Body of pancreas (tissue), 4 donors: ENCODE measurements at regions not wholly inside any gene's neighbourhood (a gene's known extent, or its start where the extent isn't known, plus 50 kb on each side); places are given as distances from the start of the nearest gene placed in this dataset.
A peak's percentile ranks its signal among the peaks of the same experiment; 100 is the strongest.

Experiments used
- ATAC-seq: fragments of 150-250 bp; one replicate; pipeline ENCODE4 v1.9.1; 2016
- DNase-seq, 4 donors: peaks; one replicate each; pipeline ENCODE4 v3.0.0-alpha.2; 2019
- H3K27ac ChIP-seq, 4 donors: fragments of 200-600 bp; sonication (generic); 1 replicate in 3 of 4; 2 replicates in 1 of 4; pipeline versions ENCODE4 v1.5.1 to v1.6.1; 2016 to 2019; ENCODE audit warnings: mild to moderate bottlenecking in 1 of 4, mixed read lengths in 1 of 4, moderate library complexity in 1 of 4
- H3K27me3 ChIP-seq, 2 donors: fragments of 200-600 bp; sonication (generic); one replicate each; pipeline ENCODE4 v1.6.0; 2016; ENCODE audit warnings: mild to moderate bottlenecking in 1 of 2
- H3K36me3 ChIP-seq, 2 donors: fragments of 200-600 bp; sonication (generic); replicated peaks in 1 of 2; 2 replicates each; pipeline ENCODE4 v1.5.1; 2016; ENCODE audit warnings: low read depth in 2 of 2; ENCODE audit not compliant: insufficient read depth in 1 of 2
- H3K4me1 ChIP-seq: fragments of 200-600 bp; sonication (generic); one replicate; pipeline ENCODE4 v1.6.0; 2016
- H3K4me3 ChIP-seq, 2 donors: fragments of 200-600 bp; sonication (generic); 1 replicate in 1 of 2; 2 replicates in 1 of 2; pipeline ENCODE4 v1.5.1; 2016 to 2019
- H3K9me3 ChIP-seq, 3 donors: fragments of 200-600 bp; sonication (generic); 1 replicate in 2 of 3; 2 replicates in 1 of 3; pipeline ENCODE4 v1.5.1; 2016
- CTCF ChIP-seq, 7 experiments: fragments of 450-650 bp in 4 of 7; fragments of 200-600 bp in 3 of 7; sonication (generic) in 3 of 7; IDR thresholded peaks; one replicate each; pipeline ENCODE4 v1.5.1; 2016 to 2019; ENCODE audit warnings: antibody characterized with exemption in 7 of 7
- POLR2A ChIP-seq, 3 donors: fragments of 450-650 bp; IDR thresholded peaks; one replicate each; pipeline ENCODE4 v1.6.1; 2016; ENCODE audit warnings: antibody characterized with exemption in 3 of 3, mild to moderate bottlenecking in 2 of 3
- WGBS, 2 donors: methylation state at CpG; one replicate each; pipeline ENCODE4 v1.1.5; 2017; 5-methylcytosine and 5-hydroxymethylcytosine counted together
- intact Hi-C: fragments of 100-400 bp; cut with DNase I; formaldehyde crosslinking; loops from one replicate; pipeline ENCODE4 v1.15.1; 2023

DNA sequence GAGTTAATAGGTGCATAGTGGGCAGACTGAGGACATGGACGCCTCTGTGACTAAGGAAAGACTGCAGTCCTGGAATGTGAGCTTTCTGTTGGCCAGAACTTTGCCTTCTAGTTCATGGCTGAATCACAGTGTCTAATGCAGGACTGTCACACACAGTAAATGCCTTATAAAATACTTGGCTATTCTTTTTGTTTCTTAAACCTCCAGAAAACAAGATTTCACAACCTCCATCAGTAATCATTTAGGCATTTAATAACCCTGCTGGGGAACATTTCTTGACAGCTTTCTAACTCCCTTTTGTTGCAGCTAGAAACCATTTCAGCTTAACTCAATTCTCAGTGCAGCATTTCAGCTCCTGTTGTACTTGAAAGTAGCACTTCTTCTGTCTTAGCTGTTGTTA, 335.8 kb upstream of the DDI1 start:
- no peak for TF ChIP-seq CTCF (IDR thresholded peaks at IDR 0.05)
- no peak for TF ChIP-seq POLR2A (IDR thresholded peaks at IDR 0.05)
- intact Hi-C loops, result no loop called here
- no peaks in the 10 kb centered on the region for H3K27me3 ChIP-seq
- no peaks in the 10 kb centered on the region for H3K9me3 ChIP-seq
- peak overlapping the region in 3 of 4 donors; percentile 10 to 69 (median 49) for H3K27ac ChIP-seq
- peaks cover 10% of the 10 kb centered on the region for H3K4me1 ChIP-seq
- ATAC-seq (peak; percentile 28), DNase-seq (peak in 1 of 4 donors; percentile 14)
- H3K4me3 ChIP-seq, result no peak overlapping the region
- H3K36me3 ChIP-seq, result no peaks in the 10 kb centered on the region
- 34 to 39% methylated on average over 1 of the region's 1 CpG for WGBS, 2 donors

- Histone ChIP-seq H3K27me3 (no peaks in the 10 kb centered on the region), H3K4me1 (peaks cover 10% of the 10 kb centered on the region), H3K27ac (peak overlapping the region; percentile 35 to 78 (median 64)), H3K4me3 (no peak overlapping the region), H3K36me3 (no peaks in the 10 kb centered on the region), H3K9me3 (no peaks in the 10 kb centered on the region)
- peak in 2 of 7 experiments; percentile 8 to 11 for TF ChIP-seq CTCF (IDR thresholded peaks at IDR 0.05)
- no peak for TF ChIP-seq POLR2A (IDR thresholded peaks at IDR 0.05)
- DNase-seq, result peak in 1 of 4 donors; percentile 24
- ATAC-seq, result peak; percentile 83
- WGBS, 2 donors, result 29 to 33% methylated on average over 2 of the region's 2 CpGs
- intact Hi-C loops, result no loop called here
Measured at GRCh38 chr11:103703437-103703836, 333.0 kb upstream of the DDI1 start.

DNA sequence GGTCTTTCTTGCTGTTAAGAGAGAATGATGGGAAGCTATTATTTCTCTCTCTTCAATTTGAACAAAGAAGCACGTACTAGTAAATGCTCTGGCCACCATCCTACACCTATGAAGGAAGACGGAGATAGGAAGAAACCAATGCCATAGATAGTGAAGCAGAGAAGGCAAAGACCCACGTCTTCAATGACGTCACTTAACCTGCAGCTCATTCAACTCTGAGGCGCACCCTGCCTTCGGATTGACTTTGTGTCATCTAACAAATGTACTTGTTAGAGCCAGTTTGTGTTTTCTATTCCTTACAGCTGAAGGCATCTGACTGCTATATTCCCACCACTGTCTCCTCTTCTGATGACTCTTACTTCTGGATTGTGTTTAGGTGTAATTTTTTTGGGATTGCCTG, 332.5 kb upstream of the DDI1 start:
- WGBS, 2 donors, result 43 to 51% methylated on average over 6 of the region's 6 CpGs
- no peak for TF ChIP-seq POLR2A (IDR thresholded peaks at IDR 0.05)
- TF ChIP-seq CTCF (IDR thresholded peaks at IDR 0.05), result no peak

DNA sequence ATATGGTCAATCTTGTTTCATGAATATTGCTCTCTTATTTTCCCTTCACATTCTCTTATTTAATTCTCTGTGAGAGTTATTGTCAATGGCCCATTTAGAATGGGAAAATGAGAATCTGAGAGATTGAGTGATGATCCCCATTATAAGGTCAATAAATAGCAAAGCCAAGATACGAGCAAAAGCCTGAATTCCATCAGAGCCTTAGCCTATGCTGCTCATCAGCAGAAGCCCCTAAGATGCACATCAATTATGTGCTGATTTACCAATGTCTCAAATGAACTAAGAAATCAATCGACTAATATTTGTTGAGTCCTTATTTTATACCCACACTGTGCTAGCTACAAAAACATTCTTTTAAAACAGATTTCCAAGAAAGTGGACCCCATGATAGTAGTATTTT, 330.8 kb upstream of the DDI1 start:
- WGBS, 2 donors, result 77 to 83% methylated on average over 2 of the region's 2 CpGs

More for the DNA sequence above, 332.5 kb upstream of the DDI1 start:
- DNase-seq (no peak), ATAC-seq (peak; percentile 10)
- no peaks in the 10 kb centered on the region for H3K9me3 ChIP-seq
- H3K27me3 ChIP-seq, result no peaks in the 10 kb centered on the region
- H3K4me3 ChIP-seq, result no peak overlapping the region
- H3K36me3 ChIP-seq, result no peaks in the 10 kb centered on the region
- intact Hi-C loops, result no loop called here
- peak overlapping the region; percentile 35 to 78 (median 64) for H3K27ac ChIP-seq
- H3K4me1 ChIP-seq, result peaks cover 10% of the 10 kb centered on the region

More for the DNA sequence above, 330.8 kb upstream of the DDI1 start:
- DNase-seq, result no peak
- Histone ChIP-seq H3K27me3 (no peaks in the 10 kb centered on the region), H3K36me3 (no peaks in the 10 kb centered on the region), H3K4me1 (peaks cover 10% of the 10 kb centered on the region), H3K27ac (peak overlapping the region in 1 of 4 donors; percentile 69), H3K4me3 (no peak overlapping the region), H3K9me3 (no peaks in the 10 kb centered on the region)
- TF ChIP-seq CTCF (IDR thresholded peaks at IDR 0.05) (no peak), POLR2A (IDR thresholded peaks at IDR 0.05) (no peak)
- intact Hi-C loops, result no loop called here
- ATAC-seq, result no peak
